ENCODE measurements at regions not wholly inside any gene's neighbourhood (a gene's known extent, or its start where the extent isn't known, plus 50 kb on each side); places are given as distances from the start of the nearest gene placed in this dataset.

DNA sequence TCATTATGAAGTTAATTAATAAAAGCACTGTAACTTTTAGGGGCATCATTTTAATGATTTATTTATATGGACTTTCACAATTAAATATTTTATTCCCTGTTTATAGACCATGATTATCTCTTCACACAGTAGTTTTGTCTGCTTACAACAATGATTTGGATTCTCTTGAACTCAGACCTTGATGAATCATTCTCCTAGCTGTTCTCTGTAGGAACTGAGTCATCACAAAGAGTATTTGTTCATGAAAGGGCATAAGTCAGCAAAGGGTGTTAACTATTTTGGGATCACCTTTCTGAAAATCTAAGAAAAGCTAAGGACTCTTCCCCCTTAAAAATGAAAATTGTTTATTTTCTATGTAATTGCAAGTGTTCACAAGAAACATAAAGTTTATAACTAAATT lies 461.1 kb upstream of the UBE2E3 start:
- TF ChIP-seq, protein P1, sequence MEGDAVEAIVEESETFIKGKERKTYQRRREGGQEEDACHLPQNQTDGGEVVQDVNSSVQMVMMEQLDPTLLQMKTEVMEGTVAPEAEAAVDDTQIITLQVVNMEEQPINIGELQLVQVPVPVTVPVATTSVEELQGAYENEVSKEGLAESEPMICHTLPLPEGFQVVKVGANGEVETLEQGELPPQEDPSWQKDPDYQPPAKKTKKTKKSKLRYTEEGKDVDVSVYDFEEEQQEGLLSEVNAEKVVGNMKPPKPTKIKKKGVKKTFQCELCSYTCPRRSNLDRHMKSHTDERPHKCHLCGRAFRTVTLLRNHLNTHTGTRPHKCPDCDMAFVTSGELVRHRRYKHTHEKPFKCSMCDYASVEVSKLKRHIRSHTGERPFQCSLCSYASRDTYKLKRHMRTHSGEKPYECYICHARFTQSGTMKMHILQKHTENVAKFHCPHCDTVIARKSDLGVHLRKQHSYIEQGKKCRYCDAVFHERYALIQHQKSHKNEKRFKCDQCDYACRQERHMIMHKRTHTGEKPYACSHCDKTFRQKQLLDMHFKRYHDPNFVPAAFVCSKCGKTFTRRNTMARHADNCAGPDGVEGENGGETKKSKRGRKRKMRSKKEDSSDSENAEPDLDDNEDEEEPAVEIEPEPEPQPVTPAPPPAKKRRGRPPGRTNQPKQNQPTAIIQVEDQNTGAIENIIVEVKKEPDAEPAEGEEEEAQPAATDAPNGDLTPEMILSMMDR (conservative IDR thresholded peaks at IDR 0.05 in 1 of 2, IDR thresholded peaks at IDR 0.05 in 1 of 2; ENCODE audit: extremely low read depth in 1 of 2, insufficient read depth in 1 of 2, low read depth in 1 of 2, low read length in 2 of 2) = no peak
- TF ChIP-seq EZH2 (IDR thresholded peaks at IDR 0.05; ENCODE audit: borderline replicate concordance, low read length) = no peak

All from mammary epithelial cell (primary cell).